K562 (cell line): ENCODE measurements at regions not wholly inside any gene's neighbourhood (a gene's known extent, or its start where the extent isn't known, plus 50 kb on each side); places are given as distances from the start of the nearest gene placed in this dataset.

Experiments
- CBX3 ChIP-seq, 2 experiments: IDR thresholded peaks; 1 replicate in 1 of 2; 2 replicates in 1 of 2; pipeline ENCODE4 v1.6.1; 2012; ENCODE audit warnings: inconsistent platforms in 2 of 2, low read length in 2 of 2, borderline replicate concordance in 1 of 2, control low read depth in 1 of 2
- FOXP4 ChIP-seq: sonication (generic); formaldehyde crosslinking; IDR thresholded peaks from 2 replicates; pipeline ENCODE4 v1.8.0; 2022; ENCODE audit warnings: mild to moderate bottlenecking, missing genetic modification reagents, borderline replicate concordance
- GATA2 ChIP-seq: sonication (generic); formaldehyde crosslinking; IDR thresholded peaks from 2 replicates; pipeline ENCODE4 v1.4.0; 2020; ENCODE audit warnings: mild to moderate bottlenecking, missing genetic modification reagents
- HOXB6 ChIP-seq: fragments of 250-450 bp; sonication (Bioruptor Pico); IDR thresholded peaks from 2 replicates; pipeline ENCODE4 v1.5.1; 2022; ENCODE audit warnings: mild to moderate bottlenecking, borderline replicate concordance

DNA sequence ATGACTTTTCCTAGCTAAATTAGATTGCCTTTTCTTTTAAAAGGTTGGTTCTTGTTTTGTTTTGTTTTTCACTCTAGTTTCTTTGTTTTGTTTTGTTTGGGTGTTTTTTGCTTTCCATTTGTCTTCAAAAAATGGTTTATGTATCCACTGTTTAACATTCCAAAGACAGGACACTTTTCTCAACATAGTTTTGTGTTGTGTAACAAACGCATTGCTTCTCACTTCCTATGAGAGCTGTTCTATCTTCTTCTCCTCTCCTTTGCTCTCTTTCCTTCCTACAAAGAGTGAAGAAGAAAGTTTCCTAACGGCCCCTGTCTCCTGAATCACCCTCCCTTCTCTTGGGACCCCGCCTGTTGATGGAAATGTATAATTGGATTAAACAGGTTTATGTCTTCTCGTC lies 539.7 kb downstream of the ACTL7B start:
- TF ChIP-seq HOXB6 (CRISPR knock-in tag) (no peak), GATA2 (no peak), CBX3 (IDR thresholded peaks at IDR 0.05; ENCODE audit: borderline replicate concordance in 1 of 2, low read length in 2 of 2) (no peak), FOXP4 (no peak)
